NCI-H2227 (cell line): ENCODE measurements at regions not wholly inside any gene's neighbourhood (a gene's known extent, or its start where the extent isn't known, plus 50 kb on each side); places are given as distances from the start of the nearest gene placed in this dataset.
A peak's percentile ranks its signal among the peaks of the same experiment; 100 is the strongest.

Experiments
- DNase-seq: peaks from one replicate; lab custom pipeline; 2025; ENCODE audit not compliant: unreplicated experiment; lab: John Stamatoyannopoulos, UW

DNA sequence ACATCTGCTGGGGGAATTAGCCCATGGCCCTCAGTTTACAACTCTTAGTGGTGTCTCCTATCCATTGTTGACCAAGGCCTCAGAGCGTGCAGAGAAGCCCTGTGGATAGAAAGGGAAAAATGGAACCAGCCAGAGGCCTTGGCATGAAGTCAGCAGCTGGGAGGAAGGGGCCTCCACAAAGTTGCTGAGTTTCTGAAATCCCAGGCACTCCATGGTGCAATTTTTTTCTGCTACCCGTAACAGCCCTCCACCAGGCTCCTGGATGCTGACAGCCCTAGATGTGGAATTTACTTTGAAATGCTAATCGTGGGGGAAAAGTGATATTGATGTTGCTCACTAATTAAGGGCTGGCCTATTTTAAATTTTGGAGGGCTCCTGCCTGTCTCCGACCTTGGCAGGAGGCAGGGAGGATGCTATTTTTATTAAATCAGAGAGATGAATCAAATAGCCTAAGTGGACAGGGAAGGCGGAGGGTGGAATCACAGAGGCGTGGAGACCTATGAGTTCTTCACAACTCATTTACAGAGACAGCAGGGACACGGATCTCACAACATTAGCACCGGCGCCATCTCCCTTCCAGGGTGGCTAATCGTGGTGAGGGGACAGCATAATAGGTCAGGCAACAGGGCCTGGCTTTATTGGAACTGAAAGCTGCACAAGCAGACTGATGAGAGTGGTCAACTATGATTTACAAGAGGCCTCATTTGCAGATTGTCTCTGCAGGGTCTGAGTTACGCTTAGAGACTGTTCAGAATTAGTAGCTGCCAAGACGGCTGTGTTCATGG, 99.8 kb upstream of the WSCD2 start:
- peak; percentile 19 for DNase-seq

DNA sequence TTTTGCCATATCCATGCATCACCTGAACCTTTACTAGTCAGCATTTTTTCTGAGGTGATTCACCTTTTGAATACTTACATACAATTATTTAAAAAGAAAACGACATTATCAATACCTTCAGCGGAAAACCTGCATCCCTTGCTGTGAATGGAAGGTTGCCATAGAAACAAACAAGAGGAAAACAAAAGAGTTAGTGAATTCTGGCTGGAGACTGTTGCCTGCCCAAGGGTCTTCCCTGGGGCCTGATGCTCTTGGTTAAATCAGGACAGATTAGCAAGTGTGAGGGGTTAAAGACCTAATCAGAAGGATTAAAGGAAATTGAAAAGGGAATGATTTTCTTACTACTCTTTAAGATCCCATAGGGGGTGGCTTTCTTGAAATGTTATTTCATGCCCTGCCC, 96.0 kb upstream of the WSCD2 start:
- peak; percentile 20 for DNase-seq

DNA sequence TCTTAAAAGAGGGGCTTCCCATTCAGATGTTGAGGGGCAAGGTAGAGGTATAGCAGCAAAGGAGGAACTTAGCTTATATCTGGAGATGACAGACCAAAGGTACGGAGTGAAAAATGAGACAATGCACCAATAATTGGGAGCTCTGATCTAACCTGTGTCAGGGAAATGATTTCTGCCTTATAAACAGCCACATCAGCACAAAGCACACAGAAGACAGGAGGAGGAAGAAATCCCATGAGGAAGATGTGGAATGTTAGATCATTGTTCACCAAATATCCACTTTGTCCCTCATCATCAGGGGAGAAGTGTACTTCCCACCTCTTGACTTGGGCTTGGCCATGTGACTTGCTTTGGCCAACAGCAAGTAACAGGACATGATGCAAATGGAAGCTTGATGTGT, 93.7 kb upstream of the WSCD2 start:
- DNase-seq, result no peak

DNA sequence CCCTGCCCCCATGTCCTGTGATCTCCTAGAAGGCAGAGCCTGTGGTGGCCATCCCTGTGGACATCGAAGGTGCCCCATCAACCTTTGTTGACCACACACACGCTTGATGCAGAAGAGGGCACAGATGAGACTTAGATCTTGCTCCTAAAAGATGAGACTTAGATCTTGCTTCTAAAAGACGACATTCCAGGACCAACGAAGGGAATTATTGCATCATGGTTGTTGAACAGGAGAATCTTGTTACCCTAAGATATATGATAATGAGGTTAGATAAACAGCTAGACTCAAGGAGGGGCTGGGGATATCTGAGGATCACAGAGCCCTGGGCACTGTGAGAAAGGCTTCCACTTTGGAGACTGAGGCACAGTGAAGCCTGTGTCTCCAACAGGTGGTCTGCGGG, 91.1 kb upstream of the WSCD2 start:
- no peak for DNase-seq

DNA sequence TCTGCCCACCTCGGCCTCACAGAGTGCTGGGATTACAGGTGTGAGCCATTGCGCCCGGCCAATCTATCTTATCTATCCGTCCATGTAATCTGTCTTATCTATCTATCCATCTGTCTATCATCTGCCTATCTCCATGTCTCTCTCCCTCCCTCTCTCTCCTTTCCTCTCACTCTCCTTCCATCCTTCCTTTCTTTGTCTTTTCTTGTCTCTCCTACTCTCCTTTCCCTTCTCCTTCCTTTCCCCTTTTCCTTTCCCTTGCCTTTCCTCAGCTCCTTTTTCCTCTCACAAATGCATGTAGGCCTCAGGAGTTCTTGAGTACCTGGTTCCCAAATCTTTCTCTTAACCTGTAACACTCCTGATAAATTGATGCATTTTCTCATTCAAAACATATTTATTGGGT, 89.3 kb upstream of the WSCD2 start:
- no peak for DNase-seq

DNA sequence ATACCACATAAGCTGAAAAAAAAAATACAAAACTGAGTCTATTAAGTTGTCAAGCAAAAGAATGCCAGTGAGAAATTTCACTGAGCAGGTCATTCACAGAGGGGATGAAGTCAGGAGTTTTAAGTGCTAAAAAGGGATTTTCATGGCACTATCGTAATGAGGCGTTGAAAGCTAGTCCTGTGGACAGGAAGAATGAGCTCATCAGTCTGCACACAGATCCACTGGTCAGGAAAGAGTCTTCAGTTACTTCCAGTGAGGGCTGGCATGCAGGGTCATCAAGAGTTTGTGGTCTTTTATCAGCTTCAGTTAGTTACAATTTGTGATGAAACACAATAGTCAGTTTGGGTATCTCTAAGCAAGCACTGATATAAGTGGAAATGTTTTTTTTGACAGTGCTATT, 88.1 kb upstream of the WSCD2 start:
- DNase-seq, result no peak

DNA sequence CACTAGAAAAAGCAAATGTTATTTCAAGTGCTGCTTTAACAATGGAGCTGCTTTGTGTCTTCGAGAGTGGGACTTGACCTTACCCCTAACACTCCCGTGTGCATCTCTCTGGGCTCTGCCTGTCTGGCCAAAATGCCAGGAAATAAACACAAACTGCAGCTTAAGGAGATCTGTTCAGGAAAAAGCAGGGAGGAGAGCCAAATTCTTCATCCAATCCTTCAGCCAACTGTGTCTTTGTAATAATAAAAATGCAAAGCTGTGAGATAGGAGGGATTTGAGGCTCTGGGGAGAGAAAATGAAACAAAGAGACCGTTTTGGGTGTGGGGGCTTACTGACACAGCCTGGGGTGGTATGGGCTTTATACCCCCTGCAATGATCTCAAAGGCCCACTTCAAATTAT, 85.8 kb upstream of the WSCD2 start:
- DNase-seq, result peak; percentile 81

DNA sequence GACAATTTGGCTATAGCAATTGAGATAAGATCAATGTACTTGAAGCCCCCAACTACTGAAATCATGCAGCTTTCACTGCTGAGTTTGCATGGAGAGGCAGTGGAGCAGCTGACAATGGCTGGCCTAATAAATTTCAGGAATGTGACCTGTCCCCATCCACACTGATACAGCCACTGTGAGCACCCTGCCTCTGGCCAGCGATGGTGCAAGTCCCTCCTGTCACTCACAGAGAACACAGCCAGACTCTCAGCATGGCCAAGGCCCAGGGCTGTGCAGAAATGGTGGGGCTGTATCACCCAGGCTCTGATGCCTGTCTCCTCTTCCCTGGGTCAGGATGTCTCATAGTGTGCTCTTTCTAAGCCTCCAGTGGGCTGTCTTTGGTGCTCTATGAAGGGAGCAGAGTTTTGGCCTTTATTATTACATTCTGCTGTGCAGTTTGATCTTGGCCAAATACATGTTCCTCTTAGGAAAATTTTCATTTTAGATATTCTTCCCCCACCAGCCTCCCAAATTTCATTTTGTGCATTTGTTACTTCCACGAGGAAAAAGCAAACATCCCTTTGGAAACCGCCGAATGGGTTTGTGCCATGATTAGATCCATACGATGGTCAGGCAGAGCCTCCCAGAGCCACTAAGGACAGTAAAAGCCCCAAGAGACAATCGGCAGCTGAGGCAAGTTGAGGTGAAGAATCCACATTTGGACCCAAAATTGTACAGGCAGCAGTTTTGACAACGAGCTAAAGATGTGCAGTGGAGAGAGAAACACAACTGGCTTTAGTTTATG, 85.1 kb upstream of the WSCD2 start:
- DNase-seq, result no peak

DNA sequence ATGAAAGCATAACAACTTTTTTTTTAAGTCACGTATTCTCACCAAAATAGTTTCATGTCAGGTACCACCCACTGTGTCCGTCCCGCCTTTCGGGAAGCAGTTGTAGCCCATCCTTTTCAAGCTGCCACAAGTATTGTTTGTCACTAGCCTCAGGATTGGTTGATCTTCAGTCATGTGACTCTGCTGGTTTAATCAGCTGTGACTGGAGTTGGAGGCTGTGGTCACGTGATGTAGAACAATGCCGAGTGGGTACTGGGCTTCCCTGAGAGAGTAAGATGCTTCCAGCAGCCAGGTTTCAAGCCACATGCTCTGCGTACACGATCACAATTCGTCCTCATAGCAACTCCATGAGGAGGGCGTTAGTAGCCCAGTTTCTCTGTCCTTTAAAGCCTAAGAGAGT, 83.0 kb upstream of the WSCD2 start:
- no peak for DNase-seq

DNA sequence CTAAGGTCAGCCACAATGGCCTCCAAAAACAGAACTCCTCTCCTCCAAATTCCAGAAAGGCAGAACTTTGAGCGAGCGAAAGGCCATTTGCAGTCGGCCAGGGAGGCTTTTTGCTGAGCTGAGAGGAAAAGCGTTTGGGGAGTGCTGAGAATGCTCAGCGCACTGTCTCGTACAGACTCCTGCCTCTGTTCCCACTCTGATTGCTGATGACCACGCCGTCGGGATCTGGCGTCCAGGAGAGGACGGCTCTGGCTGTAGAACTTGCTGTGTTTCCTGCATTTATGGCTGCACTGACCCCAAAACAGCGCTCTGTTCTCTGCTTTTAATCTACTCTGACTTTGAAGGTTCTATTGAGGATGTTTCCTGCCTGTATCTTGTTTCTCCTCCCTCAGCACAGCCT, 82.4 kb upstream of the WSCD2 start:
- DNase-seq, result no peak

DNA sequence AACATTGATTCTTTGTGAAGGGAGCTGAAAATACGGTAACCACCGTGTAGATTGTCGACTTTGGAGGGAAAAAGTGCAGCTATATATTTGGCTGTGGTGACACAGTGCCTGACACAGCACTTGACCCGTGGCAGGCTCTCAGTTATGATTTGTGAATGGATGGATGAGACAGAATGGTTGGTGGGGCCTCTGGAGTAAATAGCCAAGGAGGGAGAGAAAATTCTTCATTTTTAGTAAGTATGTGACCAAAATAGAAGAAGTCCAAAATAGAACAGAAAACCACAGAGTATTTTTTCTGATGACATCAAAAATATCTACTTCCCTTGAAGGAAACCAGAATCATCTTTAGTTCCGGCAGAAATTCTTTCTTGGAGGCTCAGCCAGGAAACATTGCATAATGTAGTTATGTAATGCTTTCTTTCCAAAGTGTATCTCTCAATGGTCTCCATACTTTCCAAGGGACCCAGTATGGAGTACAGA, 82.0 kb upstream of the WSCD2 start:
- no peak for DNase-seq

DNA sequence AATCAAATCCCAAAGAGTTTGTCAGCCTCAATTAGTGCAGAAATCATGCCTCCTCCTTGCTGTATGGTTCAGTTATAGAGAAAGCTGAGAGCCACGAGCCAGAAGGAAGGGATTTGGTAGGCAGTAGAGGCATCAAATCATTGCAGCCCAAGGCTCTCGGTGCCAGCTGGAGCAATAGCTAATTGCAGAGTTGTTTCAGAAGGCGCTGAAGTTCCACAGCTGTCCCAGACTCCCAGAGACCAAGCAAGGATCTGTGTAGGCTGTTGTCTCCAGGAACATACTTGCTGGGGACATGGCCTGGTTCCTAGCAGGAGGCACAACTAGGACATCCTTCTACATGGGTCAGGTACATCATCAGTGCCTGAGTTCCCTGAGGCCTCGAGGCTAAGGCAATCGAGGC, 80.4 kb upstream of the WSCD2 start:
- no peak for DNase-seq

DNA sequence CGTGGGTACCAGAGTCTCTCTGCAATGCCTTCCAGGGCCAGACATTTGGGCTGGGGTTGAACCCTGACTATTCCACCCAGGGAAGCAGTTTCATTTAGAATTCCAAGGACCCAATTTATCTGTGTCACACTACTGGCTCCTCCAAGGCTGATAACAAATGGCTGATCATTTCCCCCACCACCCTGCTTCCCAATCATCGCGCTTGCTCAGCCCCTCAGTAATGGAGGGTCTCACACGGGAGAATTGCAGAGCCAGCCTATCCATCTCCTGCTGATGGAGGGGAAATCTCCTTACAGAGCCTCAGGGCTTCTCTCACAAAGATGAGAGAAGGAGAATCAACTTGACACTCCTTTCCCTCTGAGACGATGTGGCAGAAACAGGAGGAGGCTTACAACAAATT, 78.4 kb upstream of the WSCD2 start:
- DNase-seq, result no peak

DNA sequence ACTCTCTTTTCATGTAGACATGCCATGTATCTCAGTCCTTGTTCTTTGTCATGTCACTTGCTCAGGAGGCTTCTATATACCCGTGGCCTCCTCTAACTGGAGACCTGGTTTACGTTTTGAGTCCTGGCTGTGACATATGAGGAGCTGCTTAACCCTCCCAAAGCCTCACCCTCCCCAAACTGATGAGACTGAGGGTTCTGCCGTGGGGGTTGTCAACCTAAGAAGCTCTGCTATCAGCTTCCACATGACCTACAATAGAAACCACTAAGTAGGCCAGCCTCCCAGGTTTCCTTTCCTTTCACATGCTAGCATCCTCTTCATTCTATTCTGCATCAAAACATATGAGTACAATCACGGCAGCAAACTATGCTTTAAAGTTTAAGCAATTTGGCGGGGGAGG, 76.8 kb upstream of the WSCD2 start:
- no peak for DNase-seq

DNA sequence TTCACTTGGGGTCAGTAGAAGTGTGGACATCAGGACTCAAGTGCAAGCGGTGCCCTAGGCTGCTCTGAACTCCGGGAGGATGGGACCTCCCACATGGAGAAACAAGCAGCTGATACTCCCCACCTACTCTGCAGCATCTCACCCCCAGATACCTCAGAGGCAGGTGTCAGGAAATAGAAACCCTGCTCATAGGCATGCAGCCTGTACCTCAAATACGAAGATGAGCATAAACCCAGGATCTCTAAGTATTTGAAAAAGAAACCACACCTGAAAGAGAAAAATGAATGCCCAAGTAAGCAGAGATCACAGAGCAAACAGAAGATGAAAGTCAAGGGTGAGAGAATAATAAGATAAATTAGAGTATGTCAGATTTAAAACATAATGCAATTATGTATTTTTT, 75.6 kb upstream of the WSCD2 start:
- no peak for DNase-seq

DNA sequence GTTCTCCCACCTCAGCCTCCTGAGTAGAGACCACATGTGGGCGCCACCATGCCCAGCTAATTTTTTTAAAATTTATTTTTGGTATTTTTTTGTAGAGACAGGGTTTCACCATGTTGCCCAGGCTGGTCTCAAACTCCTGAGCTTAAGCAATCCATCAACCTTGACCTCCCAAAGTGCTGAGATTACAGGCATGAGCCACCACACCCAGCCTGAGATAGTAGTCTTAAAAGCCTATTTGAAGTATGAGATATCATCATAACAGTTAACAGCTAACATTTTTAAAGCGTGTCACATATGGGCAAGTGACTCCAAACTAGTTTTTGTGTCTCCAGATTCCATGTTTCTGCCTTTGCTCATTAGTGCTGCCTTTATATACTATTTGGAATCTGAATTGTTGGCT, 74.6 kb upstream of the WSCD2 start:
- DNase-seq, result no peak

DNA sequence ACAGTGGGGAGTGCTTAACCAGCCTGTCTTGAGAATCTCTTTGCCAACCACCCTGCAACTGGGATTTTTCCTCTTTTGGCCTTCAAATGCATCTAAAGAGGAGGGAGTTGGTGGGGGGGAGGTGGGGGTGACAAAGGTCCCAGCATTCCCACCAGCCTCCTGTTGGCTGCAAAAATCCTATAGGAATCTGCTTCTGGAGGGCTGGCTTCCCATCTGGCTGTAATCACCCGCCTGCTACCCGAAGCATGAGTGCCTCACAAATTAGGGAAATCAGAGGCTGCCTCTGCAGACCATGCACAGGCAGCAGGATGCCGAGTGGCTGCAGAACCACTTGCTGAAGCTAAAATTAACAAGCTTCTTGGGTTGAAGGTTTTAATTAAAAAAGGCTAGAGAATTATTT, 73.9 kb upstream of the WSCD2 start:
- no peak for DNase-seq

DNA sequence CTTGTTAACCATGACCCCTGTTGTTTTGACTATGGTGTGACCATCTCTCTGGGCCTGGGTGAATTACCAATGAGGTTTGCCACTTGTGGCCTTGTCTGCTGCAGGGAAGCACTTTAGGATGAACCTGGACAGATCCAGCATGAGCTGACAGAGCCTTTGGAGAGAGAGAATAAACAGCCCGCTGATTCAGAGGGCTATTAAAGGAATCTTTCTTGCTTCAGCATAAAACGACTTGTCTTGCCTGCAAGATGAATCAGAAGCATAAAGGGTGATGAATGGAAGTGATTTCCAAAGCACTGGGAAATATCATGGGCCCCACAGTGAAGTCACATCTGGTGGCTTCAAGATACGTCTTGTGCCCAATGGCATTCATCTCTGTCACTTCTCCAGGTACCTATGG, 69.0 kb upstream of the WSCD2 start:
- DNase-seq, result no peak

DNA sequence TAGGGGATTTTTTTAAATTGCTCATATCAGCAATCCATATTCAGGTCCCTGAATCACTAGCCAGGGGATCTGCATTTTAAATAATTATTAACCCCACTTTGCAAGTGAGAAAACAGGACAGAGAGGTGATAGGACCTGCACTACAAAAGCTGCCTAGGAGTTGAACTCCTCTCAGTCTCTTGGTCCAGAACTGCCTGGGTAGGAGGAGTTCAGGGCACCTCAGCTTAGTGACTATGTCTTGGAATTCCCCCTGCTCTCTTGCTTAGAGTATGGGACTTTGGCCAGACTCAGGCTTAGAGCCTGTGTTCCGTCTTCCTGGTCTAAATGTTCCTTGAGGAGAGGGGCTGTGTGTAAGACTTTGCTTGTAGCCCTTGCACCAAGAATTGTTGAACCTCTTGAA, 68.2 kb upstream of the WSCD2 start:
- DNase-seq, result no peak

DNA sequence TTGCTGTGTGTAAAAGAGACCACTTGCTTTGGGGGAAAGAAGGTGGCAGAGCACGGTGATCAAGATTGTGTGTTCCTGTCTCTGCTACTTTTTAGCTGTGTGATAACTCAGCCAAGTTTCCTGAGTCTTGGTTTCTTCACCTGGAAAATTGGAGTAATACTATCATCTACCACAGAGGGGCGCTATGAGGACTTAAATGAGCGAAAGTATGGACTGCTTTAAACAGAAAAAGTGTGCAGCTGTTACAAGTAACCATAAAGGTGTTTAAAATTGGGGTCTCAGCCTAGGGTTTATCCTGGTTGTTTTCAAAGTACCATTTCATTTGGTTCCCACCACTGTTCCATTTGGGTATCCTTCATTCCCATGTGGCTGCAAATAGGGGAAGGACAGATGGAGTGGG, 65.9 kb upstream of the WSCD2 start:
- DNase-seq, result no peak

DNA sequence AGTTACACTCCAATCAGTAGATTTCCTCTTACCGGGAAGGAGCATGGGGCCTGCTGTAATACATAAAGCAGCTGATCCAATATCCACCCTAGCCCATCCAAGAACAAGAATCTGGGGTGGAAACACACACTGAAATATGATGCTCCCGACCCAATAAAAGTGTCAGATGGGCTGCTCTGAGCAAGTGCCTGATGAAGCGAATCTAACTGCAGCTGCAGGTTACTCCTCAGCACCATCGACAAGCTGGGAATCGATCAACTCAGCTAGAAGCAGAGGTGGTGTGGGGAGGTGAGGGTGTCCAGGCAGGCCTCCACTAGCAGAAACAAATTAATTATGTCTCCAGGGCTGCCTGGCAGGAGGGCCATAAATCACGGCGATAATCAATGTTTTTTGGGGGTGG, 64.0 kb upstream of the WSCD2 start:
- no peak for DNase-seq
